IPS-NIHi7 (cell line): ENCODE measurements at regions not wholly inside any gene's neighbourhood (a gene's known extent, or its start where the extent isn't known, plus 50 kb on each side); places are given as distances from the start of the nearest gene placed in this dataset.

Experiments used
- DNase-seq: peaks from one replicate; pipeline ENCODE4 v3.0.0; 2012; ENCODE audit warnings: mixed read lengths; ENCODE audit errors: extremely low spot score

- DNase-seq = no peak
Measured at GRCh38 chr22:44555597-44555996, 57.6 kb upstream of the RTL6 start.

- DNase-seq = no peak
Measured at GRCh38 chr22:44555046-44555445, 57.0 kb upstream of the RTL6 start.

GRCh38 chr22:44554411-44554810 is 56.4 kb upstream of the RTL6 start:
- no peak for DNase-seq

GRCh38 chr22:44550711-44551491 is 52.9 kb upstream of the RTL6 start:
- DNase-seq = no peak

GRCh38 chr22:44549701-44550100 is 51.7 kb upstream of the RTL6 start:
- DNase-seq = no peak

GRCh38 chr22:44548981-44549380 is 50.9 kb upstream of the RTL6 start:
- no peak for DNase-seq
